GM19372 (cell line): ENCODE measurements at regions not wholly inside any gene's neighbourhood (a gene's known extent, or its start where the extent isn't known, plus 50 kb on each side); places are given as distances from the start of the nearest gene placed in this dataset.

Source experiments
- ATAC-seq: cut with Tn5 transposase; IDR thresholded peaks from one replicate; pipeline ENCODE4 v1.9.1; 2021; ENCODE audit warnings: mild to moderate bottlenecking, low read depth, moderate library complexity; ENCODE audit not compliant: unreplicated experiment

GRCh38 chr1:98222706-98223105 lies 301.9 kb upstream of the DPYD start:
- no peak for ATAC-seq

DNA sequence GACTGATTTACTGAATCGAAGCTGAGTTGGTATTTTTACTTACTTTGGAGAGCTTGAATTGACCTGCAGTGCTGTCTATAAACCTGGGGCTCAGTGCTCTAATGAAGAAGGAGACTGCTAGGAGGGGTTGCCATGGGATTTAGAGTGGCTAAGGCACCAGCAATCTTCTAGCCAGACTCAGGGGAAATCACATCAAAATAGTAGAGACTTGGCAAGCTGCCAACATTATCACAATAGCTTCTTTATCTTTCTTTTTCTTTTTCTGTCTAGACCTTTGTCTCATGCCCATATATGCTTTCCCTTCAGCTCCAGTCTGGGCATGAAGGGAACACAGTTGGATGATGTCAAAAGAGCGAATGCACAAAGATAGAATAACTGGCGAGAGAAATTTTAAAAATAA lies 301.1 kb upstream of the DPYD start:
- ATAC-seq, result no peak

DNA sequence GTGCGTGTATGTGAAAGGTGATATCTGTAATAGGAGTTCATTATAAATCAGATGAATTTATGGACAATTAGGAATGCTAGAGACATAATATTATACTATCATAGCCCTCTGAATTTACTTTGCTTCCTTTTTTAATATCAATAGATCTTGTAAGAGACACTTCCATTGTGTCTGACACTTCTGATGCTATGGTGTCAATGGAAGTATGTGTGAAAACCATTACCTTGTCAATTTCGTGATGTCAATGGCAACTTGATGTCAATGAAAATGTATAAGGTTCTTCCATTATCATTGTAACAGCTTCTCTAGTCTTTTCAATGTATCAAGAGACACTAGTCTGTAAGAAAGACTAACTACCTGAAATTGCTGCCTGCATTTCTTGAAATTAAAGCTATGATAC lies 296.8 kb upstream of the DPYD start:
- ATAC-seq, result no peak

DNA sequence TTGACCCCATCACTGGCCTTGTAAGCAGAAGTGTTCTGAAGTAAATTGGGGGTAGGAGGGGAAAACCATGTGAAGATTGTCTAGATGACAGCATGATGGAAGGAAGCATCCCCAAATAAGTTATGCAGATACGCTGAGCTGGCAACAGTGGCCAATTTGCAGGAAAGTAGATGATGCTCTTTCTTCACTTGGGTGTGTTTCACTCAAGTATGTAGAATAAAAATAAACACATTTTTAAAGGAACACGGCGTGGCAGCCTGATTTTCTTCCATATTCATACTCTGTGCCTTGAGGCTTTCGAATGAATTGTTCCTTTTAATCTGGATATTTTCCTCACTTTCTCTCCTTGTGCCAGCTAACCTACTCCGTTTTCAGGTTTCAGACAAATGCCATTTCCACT lies 295.5 kb upstream of the DPYD start:
- no peak for ATAC-seq

GRCh38 chr1:98211271-98211845 lies 290.5 kb upstream of the DPYD start:
- no peak for ATAC-seq

DNA sequence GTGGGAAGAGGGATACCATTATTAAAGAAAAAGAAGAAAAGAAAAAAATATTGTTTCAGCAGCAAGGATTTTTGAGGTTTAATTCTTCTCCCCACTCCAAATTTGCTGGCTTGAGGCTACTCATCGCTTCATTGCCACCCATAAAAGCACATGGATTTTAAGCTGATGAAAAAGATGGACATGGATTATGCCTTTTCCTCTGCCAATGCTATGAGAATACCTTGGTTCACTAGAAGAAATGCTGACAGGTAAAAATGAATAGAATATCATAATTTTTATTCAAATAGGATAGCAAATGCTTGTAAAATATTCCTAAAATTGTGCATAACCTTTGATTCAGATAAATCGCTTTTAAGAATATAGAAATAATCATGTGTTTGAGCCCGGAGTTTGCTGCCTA lies 289.7 kb upstream of the DPYD start:
- ATAC-seq, result no peak

GRCh38 chr1:98210064-98210463 lies 289.2 kb upstream of the DPYD start:
- ATAC-seq, result no peak

GRCh38 chr1:98205291-98206017 lies 284.6 kb upstream of the DPYD start:
- ATAC-seq, result no peak

DNA sequence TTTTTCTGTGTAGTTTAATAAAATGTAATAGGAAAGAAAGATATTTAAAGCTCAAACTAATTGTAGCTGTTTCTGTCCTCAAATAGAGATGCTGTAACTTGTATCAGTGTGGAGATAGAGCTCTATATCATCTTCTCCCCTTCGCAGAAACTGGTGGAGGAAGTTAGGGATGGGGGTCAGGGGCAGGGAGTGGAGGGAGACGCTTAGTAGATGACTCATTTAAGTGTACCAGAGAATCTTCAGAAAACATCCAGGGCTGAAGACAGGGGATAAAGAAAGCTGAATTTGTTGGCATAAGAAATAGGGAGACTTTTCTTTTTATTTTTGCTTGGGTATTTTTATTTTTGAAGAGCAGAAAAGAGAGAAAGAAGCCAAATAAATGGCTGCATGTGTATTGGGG lies 282.6 kb upstream of the DPYD start:
- no peak for ATAC-seq

GRCh38 chr1:98201666-98202081 lies 280.8 kb upstream of the DPYD start:
- no peak for ATAC-seq

- ATAC-seq, result no peak
These were observed 276.5 kb upstream of the DPYD start for GRCh38 chr1:98197356-98197755.

DNA sequence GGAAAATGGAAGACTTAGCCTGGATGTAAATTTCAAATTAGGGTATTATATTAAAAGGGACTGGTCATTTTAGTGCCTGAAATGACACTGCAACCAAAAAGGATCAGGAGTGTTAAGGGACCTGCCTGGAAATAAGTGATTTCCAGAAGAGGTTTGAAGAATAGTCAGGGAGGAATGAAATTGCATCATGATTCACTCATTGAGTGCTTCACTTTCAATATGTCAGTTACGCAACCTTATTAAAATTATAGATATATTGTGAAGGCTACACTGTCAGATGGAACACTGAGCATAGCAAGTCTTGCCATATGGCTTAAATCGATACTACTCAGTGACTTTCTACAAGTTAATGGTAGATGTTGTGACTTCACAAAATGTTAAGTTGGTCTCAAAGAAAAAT lies 275.2 kb upstream of the DPYD start:
- ATAC-seq, result no peak

GRCh38 chr1:98188774-98189173 lies 267.9 kb upstream of the DPYD start:
- ATAC-seq, result no peak

DNA sequence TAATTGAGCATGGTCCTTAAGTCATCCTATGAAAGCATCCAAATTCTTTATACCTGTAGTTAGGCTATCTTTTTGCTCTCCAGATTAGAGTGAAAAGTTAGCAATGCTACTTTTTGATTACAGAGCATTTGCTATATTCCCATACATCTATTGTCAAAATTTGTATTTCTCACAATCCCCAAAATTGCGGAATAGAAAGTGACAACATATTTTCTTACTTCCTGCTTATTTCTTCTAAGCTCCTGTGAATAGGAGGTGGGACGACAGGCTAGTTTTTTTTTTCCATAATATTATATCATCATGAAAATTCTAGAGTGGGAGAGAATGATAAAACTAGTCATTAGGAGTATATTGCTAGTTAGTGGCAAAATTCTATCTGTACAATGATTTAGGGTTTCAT lies 264.0 kb upstream of the DPYD start:
- ATAC-seq, result no peak

DNA sequence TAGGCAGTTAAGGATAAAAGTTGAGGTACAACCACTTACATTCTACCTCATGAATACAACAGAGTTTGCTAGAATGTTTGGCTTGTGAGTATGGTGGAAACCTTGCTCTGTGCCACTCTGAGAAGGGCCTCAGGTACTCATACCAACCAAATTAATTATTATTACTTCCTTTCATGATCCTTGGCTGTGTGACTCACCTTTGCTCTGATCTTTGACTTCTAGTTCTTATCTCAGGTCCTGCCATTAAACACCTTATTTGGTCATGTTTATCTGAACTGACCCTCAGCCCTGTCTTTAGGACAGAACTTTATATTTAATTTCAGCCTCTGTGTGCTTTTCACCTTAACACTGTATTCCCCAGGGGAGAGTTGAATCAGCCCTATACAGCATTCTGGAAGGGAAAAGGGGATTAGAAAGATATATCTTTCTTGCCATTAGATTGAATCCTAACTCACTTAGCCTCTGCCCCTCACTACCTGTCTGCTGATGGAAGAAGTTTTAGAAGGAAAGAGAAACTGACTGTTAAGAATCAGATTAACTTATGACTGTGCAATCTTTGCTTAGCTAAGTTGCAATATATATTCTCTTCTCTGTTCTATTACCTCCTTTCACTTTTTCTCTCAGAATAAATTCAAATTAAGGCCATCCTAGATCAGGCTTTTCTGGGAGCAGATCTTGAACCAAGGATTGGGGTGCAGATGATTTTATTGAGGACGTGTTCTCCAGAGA lies 260.4 kb upstream of the DPYD start:
- ATAC-seq, result no peak

- ATAC-seq, result no peak
These were observed 258.4 kb upstream of the DPYD start for GRCh38 chr1:98179151-98179773.

- no peak for ATAC-seq
These were observed 256.9 kb upstream of the DPYD start for GRCh38 chr1:98177751-98178150.

DNA sequence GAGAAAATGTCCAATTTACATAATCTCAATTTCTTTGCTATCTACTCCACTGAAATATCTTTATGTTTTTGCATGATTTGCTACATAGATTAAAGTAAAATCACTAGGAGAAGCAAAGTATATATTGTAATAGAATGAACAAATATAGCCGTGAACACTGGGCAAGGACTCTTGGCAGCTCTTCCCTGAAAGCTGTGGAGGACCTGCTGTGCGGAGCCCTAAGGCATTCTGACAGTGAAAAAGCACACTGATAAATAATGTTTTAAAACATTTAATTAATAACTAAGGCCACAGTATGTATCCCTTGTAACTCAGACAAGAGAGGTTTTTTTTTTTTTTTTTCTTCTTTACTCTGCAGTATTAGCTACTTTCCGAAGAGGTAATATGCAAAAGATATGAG lies 256.1 kb upstream of the DPYD start:
- no peak for ATAC-seq

GRCh38 chr1:98176414-98176813 lies 255.6 kb upstream of the DPYD start:
- no peak for ATAC-seq

DNA sequence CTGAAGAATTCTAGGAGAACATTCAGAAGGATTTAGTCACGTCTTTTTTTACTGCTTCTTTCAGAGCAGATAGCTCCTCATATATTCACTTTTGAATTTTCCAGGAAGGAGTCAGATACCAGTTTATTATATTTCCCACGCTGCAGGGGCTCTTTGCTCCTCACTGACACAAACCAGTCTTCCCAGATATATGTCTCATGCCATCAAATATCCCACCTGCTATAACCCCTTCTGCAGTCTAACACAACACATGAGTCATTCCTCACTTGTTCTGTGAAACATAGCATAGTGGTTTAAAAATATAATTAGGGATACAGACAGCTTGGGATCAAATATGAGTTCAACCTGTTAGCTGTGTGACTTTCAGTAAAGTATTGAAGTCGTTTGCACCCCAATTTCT lies 251.7 kb upstream of the DPYD start:
- no peak for ATAC-seq

DNA sequence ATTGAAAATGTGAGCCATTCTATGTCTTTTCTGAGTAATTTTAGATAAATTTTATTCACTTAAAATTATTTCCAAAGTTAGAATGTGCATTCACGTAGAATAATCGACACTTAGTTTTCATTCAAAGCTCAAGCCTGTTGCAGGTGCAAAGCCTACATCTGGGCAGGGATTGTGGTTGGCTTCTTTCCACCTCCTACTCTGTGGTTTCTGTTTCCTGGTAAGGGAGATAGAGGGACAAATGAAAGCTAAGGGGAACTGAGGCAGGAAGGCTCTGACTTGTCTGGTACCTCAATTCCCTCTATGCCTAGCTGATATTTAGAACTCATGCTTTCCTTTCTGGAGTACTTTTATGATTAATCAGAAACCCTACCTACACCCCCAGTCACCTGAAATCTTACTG lies 251.2 kb upstream of the DPYD start:
- no peak for ATAC-seq
